Stimulated activated CD8-positive, alpha-beta memory T cell treated with anti-CD3 and anti-CD28 coated beads, Interleukin-2, amount 100 ng/mL, for 48 hours (primary cell): ENCODE measurements at regions not wholly inside any gene's neighbourhood (a gene's known extent, or its start where the extent isn't known, plus 50 kb on each side); places are given as distances from the start of the nearest gene placed in this dataset.
"Not testable (repeated sequence)": the region's sequence is repeated elsewhere in the genome, so short reads cannot be mapped to it uniquely, and the experiment has no call there.

Experiments
- DNase-seq, 2 donors: peaks; one replicate each; pipeline ENCODE4 v3.0.0-alpha.2; 2020; ENCODE audit warnings: low read depth in 2 of 2

DNA sequence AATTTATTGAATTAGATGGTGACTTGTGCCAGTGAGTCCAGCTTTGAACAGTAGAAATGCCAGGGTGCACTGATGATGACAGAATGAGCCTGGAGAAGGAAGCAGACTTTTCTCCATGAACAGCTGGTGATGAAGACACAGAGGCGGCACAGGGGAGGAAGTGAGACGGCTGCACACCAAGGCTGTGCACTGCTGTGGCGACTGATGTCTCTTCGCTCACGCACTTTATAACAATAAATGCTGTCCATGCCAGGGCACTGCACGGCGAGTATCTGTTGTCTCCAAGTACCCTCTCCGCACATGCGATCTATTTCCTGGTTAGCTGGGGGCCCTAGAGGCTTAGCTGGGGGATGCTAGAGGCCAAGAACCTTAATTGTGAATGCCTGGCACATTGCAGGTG lies 175.2 kb downstream of the TMEM200C start:
- no peak for DNase-seq

DNA sequence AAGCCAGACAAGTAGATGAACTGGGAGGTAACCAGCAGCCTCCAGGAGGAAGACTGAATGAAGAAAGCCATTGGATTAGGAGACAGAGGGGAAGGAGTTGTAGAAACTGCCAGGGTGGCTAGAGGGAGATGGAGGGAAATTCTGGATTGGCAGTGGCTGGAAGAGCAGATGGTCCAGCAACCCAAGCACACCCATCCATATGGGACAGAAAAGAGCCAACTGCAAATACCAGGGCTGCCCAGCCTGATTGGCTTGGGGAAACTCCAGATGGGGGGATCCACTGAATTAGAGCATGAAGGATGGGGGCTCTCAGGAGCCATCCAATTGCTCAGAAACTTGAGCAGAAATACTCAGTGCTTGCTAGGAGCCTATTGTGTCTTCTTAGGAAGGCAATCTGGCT lies 173.5 kb upstream of the EPB41L3 start:
- no peak for DNase-seq

DNA sequence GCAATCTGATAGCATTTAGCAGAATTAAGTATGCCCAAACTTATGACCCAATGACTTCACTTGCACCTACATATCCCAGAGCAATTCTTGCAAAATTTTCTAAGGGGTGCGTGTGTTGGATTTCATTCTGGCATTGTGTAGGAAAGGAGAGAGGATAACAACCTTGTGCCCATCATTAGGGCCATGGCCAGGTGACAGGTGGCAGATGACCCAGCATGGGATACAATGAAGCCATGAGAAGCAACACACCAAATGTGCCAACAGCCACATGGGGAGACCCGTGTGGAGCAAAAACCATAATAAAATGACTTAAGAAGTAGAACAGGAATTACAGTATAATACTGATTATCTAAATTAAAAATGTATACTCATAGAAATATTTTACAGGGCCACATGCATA lies 166.9 kb upstream of the EPB41L3 start:
- DNase-seq: no peak

DNA sequence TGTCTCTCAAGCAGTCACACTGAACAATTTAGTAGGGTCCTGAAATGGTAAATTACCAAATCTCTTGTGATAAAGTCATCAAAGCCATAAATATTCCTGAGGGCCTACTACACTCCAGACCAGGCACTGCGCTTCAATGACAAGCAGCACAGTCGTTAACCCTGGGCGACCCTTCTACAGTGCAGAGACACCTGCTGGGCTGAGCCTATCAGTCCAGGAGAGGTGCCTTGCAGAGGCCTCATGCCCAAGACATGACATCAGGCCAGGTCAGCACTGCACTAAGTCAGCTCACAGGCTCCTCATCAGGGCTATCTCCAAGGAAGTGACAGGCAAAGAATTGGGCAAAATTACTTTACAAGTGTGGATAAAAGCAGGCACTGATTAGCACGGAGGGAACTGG lies 166.4 kb upstream of the EPB41L3 start:
- no peak for DNase-seq

DNA sequence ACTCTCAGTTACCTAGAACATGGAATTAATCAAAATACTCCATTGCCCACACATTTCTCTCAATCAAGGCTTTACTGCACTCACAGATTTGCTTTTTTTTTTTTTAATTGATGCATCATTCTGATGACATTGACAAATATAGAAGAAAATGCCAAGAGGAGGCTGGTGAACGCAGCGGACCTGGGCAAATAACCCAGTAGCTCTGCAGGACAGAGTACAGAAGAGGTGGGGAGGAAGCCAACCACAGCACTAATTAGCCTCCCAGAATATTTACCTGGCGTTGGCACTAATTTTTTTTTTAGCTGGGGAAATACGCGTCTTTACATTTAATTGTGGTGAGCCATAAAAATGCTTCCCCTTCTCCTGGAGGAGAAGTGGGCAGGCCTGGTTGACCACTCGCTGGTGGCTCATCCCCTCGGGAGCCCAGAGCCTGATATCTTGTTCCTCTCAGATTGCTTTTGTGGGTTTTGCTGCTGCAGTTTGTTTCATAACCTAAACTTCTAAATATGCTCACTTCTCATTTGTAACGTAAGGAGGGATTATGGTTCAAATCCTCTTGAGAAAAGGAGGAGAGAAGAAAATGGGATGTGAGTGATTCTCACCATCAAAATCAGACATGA lies 165.8 kb upstream of the EPB41L3 start:
- no peak for DNase-seq

DNA sequence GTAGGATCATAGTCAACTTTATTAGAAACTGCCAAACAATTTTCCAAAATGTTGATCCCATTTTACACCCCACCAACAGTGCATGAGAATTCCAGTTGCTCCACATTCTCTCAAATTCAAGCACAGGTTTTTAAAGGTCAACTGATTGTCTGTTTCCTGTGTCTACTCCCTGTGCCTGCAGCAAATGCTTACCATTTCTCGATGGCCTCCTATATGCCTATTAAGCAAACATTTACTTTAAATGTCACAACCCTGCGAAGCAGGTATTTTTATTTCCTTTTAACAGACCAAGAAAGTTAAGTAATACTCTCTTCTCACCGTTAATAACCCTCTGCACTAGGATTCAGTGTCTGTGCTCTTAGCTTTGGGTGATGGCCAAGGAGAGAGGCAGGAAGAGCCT lies 163.8 kb upstream of the EPB41L3 start:
- no peak for DNase-seq

DNA sequence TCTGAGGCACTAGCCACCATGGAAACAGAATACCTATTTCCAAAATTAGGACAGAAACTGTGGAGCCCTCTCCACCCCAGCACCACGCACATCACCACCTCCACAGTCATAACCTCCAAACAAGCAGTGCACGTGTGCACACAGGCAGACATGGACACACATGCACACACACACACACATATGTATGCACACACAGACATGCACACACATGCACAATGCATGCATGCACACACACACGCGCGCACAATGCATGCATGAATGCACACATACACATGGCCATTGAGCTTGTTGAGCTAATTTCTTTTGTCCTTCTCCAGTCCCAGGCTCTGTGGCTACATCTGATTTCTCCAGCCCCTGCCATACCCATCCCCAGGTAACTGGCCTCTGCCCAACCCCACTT lies 161.6 kb upstream of the EPB41L3 start:
- no peak for DNase-seq

DNA sequence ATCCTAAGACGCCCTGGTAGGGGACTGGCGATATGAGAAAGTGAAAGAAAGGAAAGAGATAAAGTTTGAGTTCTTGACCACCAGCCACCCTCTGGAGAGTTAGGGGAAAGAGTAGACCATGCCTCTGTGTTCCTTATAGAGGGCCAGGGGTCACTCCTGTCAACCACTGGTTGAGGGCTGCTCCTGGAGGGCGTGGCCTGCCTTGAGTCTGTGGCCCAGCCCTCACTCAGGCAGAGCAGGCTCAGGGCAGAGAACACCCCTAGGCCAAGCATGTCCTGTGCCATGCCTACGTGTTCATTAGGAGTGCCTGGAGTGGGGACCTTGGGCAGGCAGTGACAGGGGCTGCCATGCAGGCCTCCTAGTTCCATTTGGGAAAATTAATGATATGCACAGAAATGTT lies 161.1 kb upstream of the EPB41L3 start:
- DNase-seq: no peak

DNA sequence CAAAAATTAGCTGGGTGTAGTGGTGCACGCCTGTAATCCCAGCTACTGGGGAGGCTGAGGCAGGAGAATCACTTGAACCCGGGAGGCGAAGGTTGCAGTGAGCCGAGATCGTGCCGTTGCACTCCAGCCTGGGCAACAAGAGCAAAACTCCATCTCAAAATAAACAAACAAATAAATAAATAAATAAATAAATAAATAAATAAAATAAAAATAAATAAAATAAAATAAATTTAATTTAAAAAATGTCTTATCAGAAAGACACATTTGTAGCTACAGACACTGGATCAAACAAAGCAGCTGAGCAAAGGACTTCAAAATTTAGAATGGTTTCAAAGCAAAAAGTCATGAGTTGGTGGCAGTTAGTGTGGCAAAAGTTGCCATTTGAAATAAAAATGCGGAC lies 158.2 kb upstream of the EPB41L3 start:
- DNase-seq: not testable (repeated sequence)

DNA sequence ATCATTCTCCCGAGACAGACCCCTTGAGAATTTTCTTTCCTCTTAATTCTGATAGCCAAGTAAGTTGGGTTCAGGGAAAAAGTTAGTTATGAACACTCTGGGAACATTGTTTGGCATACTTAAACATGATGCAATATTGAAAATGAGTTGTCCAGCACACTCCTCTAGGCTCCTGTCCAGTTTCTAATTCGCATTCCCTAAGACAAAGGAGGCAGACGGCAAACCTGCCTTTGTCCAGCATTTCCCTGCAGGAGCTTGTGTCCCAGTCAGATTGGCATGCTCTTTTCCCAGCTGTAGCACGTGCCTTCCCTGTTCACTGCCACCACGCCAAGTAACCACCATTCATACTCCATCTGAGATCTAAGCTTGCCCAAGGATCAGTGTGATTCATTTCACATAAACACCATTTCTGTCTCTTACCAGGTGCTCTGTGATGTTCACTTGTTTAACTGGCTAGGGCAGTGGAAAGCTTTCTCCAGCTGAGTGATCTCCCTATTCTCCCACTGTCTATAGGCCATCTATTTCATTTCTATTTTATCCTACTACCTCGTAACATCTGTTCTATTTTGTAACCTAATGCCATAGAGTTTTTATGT lies 150.0 kb upstream of the EPB41L3 start:
- no peak for DNase-seq

DNA sequence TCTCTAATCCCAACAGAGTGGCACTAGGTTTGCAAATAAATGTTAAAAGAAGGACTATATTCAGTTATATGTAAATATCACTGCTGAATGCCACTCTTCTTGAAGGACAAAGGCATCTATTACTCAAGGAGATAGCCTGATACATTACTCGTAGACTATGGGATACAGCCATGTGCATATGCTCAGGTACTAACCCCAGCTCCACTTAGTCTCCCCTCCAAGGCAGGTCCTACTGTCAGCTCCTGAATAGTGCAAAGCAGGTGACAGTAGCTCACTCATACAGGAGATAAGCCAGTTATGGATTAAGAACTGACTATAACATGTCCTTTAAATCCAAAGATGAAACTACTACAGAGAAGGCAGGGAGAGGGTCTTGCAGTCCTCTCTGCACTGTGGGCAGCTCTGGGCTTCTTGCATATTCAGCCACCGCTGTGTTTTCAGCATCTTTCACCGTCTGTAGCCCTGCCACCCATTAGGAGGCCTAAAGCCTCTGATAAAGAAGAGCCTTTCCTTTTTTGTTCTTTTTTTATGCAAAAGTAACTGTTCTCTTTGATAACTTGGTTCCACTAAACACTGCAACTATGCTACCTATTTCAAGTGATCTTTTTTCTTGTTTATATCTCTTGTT lies 135.1 kb upstream of the EPB41L3 start:
- no peak for DNase-seq

DNA sequence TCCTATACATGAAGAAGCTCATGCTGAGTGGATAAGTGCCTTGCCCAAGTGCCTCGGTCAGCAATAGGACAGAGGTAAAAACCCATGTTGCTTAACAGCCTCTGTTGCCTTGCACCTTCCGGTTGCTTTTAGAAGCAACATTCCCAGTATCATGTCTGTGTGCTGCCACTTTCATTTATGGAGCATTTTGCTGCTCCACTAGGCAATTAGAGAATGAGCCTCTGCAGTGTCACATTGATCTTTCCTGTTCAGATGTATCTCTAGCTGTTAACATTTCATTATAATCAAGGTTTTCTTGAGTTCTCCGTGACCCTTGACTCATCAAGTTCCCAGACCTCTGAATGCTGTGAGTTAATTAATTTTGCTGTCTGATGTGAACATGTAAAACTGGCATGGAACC lies 134.5 kb upstream of the EPB41L3 start:
- no peak for DNase-seq

DNA sequence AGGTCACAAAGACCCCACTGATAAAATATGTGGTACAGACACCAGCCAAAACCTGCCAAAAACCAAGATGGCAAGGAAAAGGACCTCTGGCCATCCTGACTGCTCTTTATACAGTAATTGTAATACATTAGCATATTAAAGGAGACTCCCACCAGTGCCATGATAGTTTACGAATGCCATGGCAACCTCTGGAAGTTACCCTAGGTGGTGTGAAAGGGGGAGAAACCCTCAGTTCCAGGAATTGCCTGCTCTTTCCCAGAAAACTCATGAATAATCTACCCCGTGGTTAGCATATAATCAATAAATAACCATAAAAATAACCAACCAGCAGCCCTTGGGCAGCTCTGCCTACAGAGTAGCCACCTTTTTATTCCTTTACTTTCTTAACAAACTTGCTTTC lies 129.8 kb upstream of the EPB41L3 start:
- DNase-seq: no peak

DNA sequence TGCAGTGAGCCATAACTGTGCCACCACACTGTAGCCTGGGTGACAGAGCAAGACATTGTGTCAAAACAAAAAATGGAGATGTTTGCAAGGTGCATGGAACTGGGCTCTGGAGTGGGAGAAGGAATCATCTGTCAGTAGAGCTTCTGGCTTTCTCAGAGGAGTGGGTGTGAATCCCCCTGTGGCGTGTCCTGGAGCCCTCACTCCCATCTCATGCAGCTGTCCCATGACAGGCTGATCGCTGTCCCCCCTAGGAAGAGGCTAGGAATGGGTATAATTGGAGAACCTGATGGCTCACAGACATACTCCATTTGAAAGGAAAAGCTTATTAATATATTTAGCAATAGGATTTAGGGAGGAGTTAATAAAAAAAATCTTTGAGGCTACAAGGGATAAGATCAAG lies 125.8 kb upstream of the EPB41L3 start:
- no peak for DNase-seq

DNA sequence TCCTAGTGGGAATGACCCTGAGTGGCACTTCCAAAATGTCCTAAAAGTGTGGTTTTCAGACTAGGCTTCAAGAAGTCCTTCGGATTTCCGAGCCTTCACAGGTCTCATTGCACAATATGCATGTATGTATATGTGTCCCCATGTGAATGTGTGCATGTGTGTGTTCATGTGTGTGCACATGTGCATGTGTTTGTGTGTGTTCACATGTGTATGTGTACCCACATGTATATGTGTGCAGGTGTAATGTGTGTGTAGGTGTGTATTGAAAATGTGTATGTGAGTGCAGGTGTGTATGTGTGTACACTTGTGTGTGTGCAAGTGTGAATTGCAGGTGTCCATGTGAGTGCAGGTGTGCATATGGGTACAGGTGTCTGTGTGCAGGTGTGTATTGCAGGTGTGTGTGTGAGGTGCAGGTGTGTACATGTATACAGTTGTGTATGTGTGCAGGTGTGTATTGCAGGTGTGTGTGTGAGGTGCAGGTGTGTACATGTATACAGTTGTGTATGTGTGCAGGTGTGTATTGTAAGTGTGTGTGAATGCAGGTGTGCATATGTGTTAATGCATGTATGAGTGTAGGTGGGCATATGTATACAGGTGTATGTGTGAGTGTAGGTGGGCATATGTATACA lies 124.4 kb upstream of the EPB41L3 start:
- no peak for DNase-seq

DNA sequence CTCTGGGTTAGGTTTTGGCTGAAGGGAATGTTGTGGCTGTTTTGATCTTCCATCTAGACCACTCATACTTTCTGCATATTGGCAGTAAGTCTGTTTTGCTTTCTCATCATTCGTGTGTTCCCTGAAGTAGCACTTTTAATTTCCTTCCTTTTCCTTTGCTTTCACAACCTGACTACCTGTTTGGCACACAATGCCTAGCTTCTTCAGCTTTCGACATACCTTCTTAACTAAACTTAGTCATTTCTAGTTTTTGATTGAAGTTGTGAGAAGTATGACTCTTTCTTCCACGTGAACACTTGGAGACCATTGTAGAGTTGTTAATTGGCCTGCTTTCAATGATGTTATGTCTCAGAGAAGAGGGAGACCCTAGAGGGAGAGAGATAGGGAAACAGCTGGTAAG lies 123.6 kb upstream of the EPB41L3 start:
- no peak for DNase-seq

DNA sequence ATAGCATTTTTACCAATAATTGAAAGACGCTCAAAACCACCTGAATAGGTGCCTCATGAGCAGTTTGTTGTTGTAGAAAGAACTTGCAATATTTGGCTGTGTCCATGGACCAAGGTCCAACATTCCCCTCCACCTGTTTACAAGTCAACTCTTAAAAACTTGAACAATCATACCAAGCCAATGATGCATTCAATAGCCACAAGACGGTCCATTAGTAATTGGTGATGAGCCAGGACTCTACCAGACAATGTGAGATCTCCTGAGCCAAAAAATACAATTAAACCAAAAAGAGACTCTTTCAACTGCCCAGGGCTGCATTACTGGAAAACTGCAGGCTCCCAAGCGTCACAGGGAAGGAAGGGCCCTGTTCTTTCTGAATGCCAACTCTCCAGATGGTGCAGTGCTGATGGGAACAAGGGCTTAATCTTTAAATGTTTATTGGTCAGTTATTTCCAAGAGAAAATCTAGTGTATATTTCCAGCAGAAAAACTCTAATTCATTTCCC lies 118.8 kb upstream of the EPB41L3 start:
- no peak for DNase-seq

DNA sequence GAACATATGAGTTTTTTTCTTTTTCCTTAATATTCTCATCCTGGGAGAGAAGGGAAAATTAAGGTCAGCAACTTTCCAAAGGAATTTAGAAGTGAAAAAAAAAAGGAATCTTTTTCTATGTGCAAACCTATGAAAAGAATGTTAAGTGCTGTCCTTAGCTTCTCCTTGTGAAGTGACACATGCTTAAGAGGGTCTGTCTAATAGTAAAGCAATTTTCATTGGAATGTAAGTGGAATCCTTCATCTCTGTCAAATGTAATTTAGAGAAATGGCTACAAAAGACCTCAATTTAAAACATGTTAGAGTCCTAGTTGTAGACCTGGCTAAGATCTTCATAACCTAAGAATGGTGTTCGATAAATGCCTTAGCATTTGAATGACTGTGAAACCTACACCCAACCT lies 117.4 kb upstream of the EPB41L3 start:
- no peak for DNase-seq

DNA sequence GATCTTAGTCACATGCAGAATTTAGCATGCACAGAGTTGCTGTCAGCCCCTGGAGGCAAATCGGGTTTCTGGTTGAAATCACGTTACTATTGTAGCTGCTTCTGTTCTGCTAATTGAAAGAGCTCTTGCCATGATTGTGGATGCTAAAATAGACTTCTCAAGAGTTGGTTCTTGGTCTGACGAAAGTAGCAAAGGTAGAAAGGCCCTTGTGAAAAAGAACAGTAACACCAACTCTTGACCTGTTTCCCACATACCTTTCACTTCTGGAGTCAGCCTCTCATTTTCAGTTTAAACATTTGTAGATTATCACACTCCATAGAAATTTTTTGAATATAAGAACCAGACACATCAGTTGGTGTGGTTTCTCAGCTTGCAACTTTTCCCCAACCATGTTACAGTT lies 110.0 kb upstream of the EPB41L3 start:
- DNase-seq: no peak

DNA sequence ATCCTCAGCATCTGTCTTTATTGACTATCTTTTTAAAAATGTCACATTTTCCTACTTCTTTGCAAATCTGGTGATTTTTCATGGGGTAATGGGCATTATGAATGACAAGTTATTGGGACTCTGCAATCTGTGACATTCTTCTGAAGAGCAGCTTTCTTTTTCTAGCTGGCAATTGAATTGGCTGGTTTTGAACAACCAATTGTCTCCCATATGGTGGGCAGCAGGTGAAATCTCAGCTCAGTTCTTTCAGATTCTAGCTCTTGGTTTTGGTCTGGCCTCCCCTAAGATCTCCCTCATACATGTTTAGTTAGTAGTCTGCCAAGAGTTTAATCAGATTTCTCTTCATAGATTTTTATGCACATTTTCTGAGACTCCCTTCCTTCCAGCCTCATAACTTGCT lies 107.9 kb upstream of the EPB41L3 start:
- DNase-seq: no peak

DNA sequence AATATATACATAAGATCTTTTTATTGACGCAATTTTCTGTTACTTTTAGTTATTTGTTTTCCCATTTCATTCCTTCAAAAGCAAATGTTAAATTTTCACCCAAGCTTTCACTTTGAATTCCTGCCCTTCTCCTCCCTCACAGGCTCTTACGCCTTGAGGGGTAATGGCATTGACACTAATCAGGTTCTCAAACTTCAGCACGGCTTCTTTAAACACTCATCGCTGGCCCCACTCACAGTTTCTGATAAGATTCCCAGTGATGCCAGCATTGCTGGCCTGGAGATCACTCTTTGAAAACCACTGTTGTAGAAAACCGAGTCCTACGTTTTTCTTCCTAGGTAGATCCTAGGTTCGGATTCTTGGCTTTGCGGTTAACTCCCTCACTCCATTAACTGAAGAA lies 105.6 kb upstream of the EPB41L3 start:
- DNase-seq: no peak

DNA sequence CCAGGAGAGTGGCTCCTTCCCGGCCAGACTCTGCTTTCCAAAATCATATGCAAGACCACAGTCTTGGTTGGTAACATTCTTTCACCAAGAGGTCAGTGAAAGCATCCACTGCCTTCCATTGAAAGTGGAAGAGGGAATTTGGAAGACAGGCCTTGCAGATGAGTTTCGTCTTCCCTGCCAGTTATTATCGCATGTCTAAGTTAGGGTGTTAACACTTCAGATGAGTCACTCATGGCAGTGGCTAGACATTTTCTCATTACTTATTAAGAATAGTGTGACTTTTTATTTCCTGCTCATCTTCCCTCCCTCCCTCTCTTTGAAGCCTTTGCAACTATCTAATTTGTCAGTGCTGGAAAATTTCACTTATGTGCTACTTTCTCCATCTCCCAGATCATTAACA lies 102.9 kb upstream of the EPB41L3 start:
- DNase-seq: no peak

DNA sequence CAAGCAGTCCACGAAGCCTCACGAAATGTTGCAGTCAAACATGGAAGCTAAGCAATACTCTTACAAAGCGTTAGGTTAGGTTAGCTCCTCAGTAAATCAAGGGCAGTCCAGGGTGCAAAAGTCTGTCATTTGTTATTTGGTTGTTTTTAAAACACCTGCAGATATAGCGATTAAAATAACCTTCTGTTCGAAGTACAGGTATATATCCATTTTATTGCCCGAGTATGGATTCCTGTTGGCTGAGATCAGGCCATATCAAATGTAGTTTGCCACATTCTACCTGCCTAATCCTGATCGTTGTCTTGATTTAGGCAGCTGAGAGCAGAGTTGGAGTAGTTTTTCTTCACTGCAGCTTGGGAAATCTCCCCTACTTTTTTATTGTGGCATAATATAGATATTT lies 99.5 kb upstream of the EPB41L3 start:
- DNase-seq: no peak
